Tibial artery (tissue), 4 donors: ENCODE measurements at regions not wholly inside any gene's neighbourhood (a gene's known extent, or its start where the extent isn't known, plus 50 kb on each side); places are given as distances from the start of the nearest gene placed in this dataset.

ENCODE experiments used
- DNase-seq, 2 donors: peaks; one replicate each; pipeline ENCODE4 v3.0.0-alpha.2; 2019
- H3K27ac ChIP-seq, 2 donors: fragments of 200-600 bp; sonication (generic) in 1 of 2; 1 replicate in 1 of 2; 2 replicates in 1 of 2; pipeline ENCODE4 v1.5.1; 2018 to 2019; ENCODE audit warnings: mild to moderate bottlenecking in 1 of 2
- H3K27me3 ChIP-seq, 2 donors: fragments of 200-600 bp; sonication (generic) in 1 of 2; one replicate each; pipeline versions ENCODE4 v1.5.1 to v1.6.0; 2016 to 2019
- H3K36me3 ChIP-seq, 3 donors: fragments of 200-600 bp; sonication (generic) in 2 of 3; one replicate each; pipeline ENCODE4 v1.5.1; 2016 to 2019; ENCODE audit warnings: mild to moderate bottlenecking in 2 of 3
- H3K4me1 ChIP-seq, 4 donors: fragments of 200-600 bp; sonication (generic) in 2 of 4; 1 replicate in 3 of 4; 2 replicates in 1 of 4; pipeline ENCODE4 v1.5.1; 2016 to 2019
- H3K4me3 ChIP-seq, 2 donors: fragments of 200-600 bp; sonication (generic) in 1 of 2; 1 replicate in 1 of 2; 2 replicates in 1 of 2; pipeline ENCODE4 v1.5.1; 2018 to 2019; ENCODE audit warnings: mild to moderate bottlenecking in 2 of 2
- H3K9me3 ChIP-seq, 3 donors: fragments of 200-600 bp; sonication (generic) in 1 of 3; one replicate each; pipeline ENCODE4 v1.5.1; 2016 to 2019
- intact Hi-C: fragments of 100-400 bp; cut with DNase I; formaldehyde crosslinking; loops from one replicate; pipeline ENCODE4 v1.15.0; 2023; ENCODE audit warnings: low total_unique reads
- TF ChIP-seq, protein P1 (sequence below), 2 experiments: fragments of 200-600 bp in 1 of 2; fragments of 450-650 bp in 1 of 2; IDR thresholded peaks; one replicate each; pipeline ENCODE4 v1.5.1; 2017 to 2019; ENCODE audit warnings: antibody characterized with exemption in 2 of 2, mild to moderate bottlenecking in 1 of 2, moderate library complexity in 1 of 2

DNA sequence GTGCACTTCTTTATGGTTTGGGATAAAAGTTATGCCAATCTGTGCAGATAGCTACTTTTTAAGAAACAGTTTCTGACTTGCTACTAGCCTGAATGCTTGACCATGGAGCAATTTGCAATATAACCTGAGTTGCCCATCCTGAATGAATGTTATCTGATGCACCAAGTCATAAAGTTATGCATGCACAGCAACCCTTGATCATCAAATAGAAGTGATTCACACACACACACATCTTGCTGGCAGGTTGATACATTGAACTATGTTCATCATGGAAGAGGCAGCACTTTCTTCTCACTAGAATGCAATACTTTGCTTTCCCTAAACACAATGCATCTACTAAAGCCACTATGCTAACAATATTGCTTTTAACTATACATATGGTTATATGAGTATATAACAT lies 311.5 kb downstream of the RFC3 start:
- no peak for DNase-seq
- TF ChIP-seq, protein P1, sequence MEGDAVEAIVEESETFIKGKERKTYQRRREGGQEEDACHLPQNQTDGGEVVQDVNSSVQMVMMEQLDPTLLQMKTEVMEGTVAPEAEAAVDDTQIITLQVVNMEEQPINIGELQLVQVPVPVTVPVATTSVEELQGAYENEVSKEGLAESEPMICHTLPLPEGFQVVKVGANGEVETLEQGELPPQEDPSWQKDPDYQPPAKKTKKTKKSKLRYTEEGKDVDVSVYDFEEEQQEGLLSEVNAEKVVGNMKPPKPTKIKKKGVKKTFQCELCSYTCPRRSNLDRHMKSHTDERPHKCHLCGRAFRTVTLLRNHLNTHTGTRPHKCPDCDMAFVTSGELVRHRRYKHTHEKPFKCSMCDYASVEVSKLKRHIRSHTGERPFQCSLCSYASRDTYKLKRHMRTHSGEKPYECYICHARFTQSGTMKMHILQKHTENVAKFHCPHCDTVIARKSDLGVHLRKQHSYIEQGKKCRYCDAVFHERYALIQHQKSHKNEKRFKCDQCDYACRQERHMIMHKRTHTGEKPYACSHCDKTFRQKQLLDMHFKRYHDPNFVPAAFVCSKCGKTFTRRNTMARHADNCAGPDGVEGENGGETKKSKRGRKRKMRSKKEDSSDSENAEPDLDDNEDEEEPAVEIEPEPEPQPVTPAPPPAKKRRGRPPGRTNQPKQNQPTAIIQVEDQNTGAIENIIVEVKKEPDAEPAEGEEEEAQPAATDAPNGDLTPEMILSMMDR (IDR thresholded peaks at IDR 0.05), result no peak
- no peaks in the 10 kb centered on the region for H3K27me3 ChIP-seq
- no peaks in the 10 kb centered on the region for H3K9me3 ChIP-seq
- H3K36me3 ChIP-seq, result no peaks in the 10 kb centered on the region
- peaks cover 0 to 11% (median 0%) of the 10 kb centered on the region in 4 donors for H3K4me1 ChIP-seq
- H3K4me3 ChIP-seq, result no peak overlapping the region
- H3K27ac ChIP-seq, result no peak overlapping the region
- intact Hi-C loops, result no loop called here

DNA sequence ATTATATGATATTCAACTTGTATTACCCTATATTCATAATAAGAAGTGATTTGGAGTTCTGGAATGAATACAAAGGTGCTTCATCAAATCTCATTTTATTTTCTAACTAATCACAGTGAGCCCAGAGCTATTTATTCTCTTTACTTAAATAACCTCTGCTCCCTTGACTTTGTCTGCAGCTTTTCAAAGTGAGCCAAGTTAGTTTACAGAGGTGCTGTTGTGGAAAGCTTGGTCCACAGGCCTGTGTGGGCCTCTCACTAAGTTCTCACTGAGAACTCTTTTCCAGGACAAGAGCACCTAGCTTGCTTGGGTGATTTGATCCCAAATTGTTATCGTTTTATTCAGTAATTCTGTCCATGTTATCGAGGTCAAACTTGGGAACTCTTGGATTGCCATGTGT lies 319.3 kb downstream of the RFC3 start:
- H3K36me3 ChIP-seq, result no peaks in the 10 kb centered on the region
- no peaks in the 10 kb centered on the region for H3K4me1 ChIP-seq
- H3K27ac ChIP-seq, result no peak overlapping the region
- intact Hi-C loops, result no loop called here
- no peak overlapping the region for H3K4me3 ChIP-seq
- no peaks in the 10 kb centered on the region for H3K27me3 ChIP-seq
- TF ChIP-seq, protein P1 (IDR thresholded peaks at IDR 0.05), result no peak
- no peak for DNase-seq
- H3K9me3 ChIP-seq, result peaks cover 0 to 7% (median 5%) of the 10 kb centered on the region in 3 donors

DNA sequence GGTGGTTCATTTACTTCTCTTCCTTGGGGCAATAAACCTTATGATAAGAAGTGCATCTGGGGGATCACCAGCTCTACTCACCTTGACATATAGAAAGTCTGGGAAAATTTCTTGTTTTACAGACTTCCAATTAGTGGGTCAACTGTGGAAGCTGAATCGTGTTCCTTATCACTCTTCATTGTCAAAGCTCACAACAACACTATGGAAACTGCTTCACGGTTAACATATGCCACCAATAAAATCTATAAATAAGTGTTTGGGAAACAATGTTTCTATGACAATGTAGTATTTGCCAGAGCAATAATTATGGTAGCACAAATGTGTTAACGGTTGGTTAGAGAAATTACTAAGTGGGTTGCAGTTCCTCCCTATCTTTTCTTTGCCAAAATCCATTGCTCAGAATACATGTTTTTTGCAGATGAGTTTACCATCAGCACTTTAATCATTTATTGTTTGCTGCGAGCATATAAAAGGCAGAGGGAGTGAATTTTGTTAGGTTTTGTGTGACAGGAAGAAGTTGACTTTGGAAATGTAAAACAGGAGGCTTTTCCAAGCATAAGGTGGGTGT lies 321.8 kb downstream of the RFC3 start:
- Histone ChIP-seq H3K4me1 (no peaks in the 10 kb centered on the region), H3K36me3 (no peaks in the 10 kb centered on the region), H3K27ac (no peak overlapping the region), H3K27me3 (no peaks in the 10 kb centered on the region), H3K4me3 (no peak overlapping the region), H3K9me3 (peaks cover 0 to 7% (median 5%) of the 10 kb centered on the region in 3 donors)
- intact Hi-C loops, result no loop called here
- DNase-seq, result no peak
- TF ChIP-seq, protein P1 (IDR thresholded peaks at IDR 0.05), result no peak

DNA sequence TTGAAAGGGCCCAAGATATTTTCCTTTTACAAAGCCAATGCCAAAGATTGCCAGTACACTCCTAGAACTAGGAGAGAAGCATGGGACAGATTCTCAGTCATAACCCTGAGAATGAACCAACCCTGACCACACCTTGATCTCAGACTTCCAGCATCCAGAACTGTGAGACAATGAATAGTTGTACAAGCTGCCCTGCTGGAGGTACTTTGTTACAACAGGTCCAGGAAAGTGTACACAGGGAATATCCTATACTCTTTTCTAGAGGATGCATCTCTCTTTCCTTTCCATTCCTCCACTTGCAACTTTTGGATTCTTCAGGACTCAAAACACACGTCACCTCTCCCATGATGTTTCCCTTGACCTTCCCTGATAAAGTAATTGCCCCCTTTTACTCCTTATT lies 325.7 kb downstream of the RFC3 start:
- Histone ChIP-seq H3K9me3 (no peaks in the 10 kb centered on the region), H3K4me3 (no peak overlapping the region), H3K27me3 (no peaks in the 10 kb centered on the region), H3K27ac (no peak overlapping the region), H3K4me1 (no peaks in the 10 kb centered on the region), H3K36me3 (no peaks in the 10 kb centered on the region)
- intact Hi-C loops, result no loop called here
- DNase-seq, result no peak
- TF ChIP-seq, protein P1 (IDR thresholded peaks at IDR 0.05), result no peak

DNA sequence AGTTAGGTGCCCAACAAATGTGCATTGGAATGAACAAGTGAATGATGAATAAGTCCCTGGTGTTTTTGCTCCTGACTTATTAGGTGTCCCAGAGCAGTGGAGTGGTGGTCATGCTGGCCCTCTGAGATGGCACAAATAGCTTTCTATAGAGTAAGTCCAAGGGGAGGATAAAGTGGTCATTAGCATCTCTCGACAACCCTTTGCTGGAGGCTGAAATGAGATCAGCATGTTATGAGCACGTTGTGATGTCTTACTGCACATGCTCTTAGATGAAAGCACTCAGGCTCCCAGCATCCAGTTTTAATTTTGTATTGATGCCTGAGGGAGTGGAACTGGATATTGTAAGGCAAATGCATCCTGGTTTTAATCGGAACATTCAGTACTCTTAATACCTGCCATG lies 326.2 kb downstream of the RFC3 start:
- TF ChIP-seq, protein P1 (IDR thresholded peaks at IDR 0.05), result no peak
- Histone ChIP-seq H3K27ac (no peak overlapping the region), H3K4me3 (no peak overlapping the region), H3K36me3 (no peaks in the 10 kb centered on the region), H3K4me1 (no peaks in the 10 kb centered on the region), H3K9me3 (no peaks in the 10 kb centered on the region), H3K27me3 (no peaks in the 10 kb centered on the region)
- no peak for DNase-seq
- intact Hi-C loops, result no loop called here

DNA sequence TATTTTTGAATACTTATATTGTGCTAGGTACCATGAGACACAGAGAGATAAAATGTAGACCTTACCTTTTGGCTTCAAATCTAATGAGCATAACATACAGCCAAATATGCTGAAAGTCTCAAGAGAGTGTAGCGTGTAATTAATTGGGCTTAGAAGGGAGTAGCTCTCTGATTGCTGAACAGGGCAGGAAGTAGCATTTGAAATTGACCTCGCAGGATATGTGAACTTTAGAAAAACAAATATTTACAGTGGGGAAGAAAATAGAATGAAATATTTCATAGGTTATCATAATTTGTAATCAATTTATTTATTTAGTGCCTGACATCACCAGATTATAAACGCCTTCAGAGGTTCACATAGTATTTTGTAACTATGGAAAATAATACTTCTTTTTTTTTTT lies 327.1 kb downstream of the RFC3 start:
- no peaks in the 10 kb centered on the region for H3K9me3 ChIP-seq
- DNase-seq, result no peak
- no peak overlapping the region for H3K27ac ChIP-seq
- no peaks in the 10 kb centered on the region for H3K4me1 ChIP-seq
- intact Hi-C loops, result no loop called here
- no peaks in the 10 kb centered on the region for H3K36me3 ChIP-seq
- H3K4me3 ChIP-seq, result no peak overlapping the region
- TF ChIP-seq, protein P1 (IDR thresholded peaks at IDR 0.05), result no peak
- H3K27me3 ChIP-seq, result no peaks in the 10 kb centered on the region
